RWPE1 (cell line): ENCODE measurements at regions not wholly inside any gene's neighbourhood (a gene's known extent, or its start where the extent isn't known, plus 50 kb on each side); places are given as distances from the start of the nearest gene placed in this dataset.

ENCODE experiments used
- CTCF ChIA-PET: fragments of 350-600 bp; sonication (Branson Sonifier 250); formaldehyde crosslinking; extraction: SDS; loops from one replicate; lab custom pipeline; 2021; lab: Yijun Ruan, JAX
- POLR2A ChIA-PET: fragments of 400-600 bp; formaldehyde crosslinking; extraction: SDS; loops from one replicate; lab custom pipeline; 2020; ENCODE audit warnings: antibody characterized with exemption; ENCODE audit not compliant: low non-redundant PET; lab: Yijun Ruan, JAX
- DNase-seq: peaks from one replicate; pipeline ENCODE4 v3.0.0; 2012; ENCODE audit warnings: low spot score
- H3K27ac ChIP-seq: fragments of 450-650 bp; 2 replicates; pipeline ENCODE4 v1.5.1; 2017
- CTCF ChIP-seq: fragments of 450-650 bp; conservative IDR thresholded peaks from 2 replicates; pipeline ENCODE4 v1.5.1; 2017; ENCODE audit warnings: low read depth, mild to moderate bottlenecking

GRCh38 chr2:106996171-106996769 lies 110.3 kb upstream of the ST6GAL2 start:
- ChIA-PET POLR2A (no interaction called here), CTCF (no interaction called here)
- no peak overlapping the region for H3K27ac ChIP-seq
- no peak for DNase-seq
- TF ChIP-seq CTCF: no peak

GRCh38 chr2:106997204-106997603 lies 111.2 kb upstream of the ST6GAL2 start:
- no peak overlapping the region for H3K27ac ChIP-seq
- no peak for TF ChIP-seq CTCF
- ChIA-PET POLR2A (no interaction called here), CTCF (no interaction called here)
- no peak for DNase-seq

DNA sequence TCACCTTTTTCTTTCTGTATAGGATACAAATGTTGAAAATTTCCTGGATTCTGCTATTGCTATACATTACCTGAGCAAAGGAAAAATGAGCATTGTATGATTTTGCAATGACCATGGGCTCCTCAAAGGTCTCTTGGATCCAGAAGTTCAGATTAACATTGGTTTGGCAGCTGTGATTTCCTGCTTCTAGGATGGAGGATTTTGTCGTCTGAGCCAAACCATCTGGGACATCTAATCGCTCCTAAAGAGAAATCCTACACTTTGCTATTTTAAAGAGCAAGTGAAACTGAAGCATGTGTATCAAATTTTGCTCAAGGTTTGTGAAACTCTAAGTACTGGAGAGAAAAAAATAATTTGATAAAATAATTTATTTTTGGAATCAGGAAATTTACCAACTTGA lies 115.1 kb upstream of the ST6GAL2 start:
- H3K27ac ChIP-seq: no peak overlapping the region
- POLR2A ChIA-PET: no interaction called here
- CTCF ChIA-PET: no interaction called here
- no peak for TF ChIP-seq CTCF
- no peak for DNase-seq

- ChIA-PET POLR2A (no interaction called here), CTCF (no interaction called here)
- no peak for DNase-seq
- no peak for TF ChIP-seq CTCF
- no peak overlapping the region for H3K27ac ChIP-seq
These were observed 115.6 kb upstream of the ST6GAL2 start for GRCh38 chr2:107001551-107001950.

DNA sequence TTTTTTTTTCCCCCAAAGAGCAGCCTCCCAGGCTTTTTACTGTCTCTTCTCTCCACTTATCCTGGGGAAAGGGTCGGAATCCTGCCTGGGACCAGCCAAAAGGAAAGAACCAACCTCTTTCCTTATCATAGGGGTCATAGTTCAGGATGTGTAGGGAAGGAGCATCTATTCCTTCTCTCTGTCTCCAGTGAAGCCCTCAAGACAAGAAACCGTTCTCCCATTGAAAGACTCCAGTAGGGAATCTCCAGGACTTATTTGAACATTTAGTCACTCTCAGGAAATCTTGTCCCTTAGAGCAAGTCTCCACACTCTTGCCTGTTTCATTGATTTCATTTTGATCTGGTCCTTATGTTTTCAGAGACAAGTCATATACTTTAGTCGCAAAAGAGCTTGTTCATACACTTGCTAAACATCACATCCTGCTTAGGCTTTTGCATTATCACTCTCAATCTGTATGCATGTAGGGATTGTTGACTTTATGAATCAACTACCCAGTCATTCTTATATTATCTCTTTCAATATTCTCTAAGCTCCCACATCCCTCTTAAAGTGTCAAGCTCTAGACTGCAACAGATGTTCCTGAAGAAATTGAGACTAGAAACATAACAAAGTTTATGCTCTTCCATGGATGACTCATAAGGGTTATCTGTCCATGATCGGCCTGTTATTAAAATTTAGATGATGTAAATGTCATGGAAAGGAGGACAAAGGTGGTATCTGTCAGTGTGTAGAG lies 116.2 kb upstream of the ST6GAL2 start:
- DNase-seq: no peak
- ChIA-PET CTCF (interaction anchor here (0.9 kb wide), 1 partner anchor 356 kb away, joined by 4 read pairs; no protein-coding TSS in a partner anchor), POLR2A (no interaction called here)
- TF ChIP-seq CTCF: no peak
- no peak overlapping the region for H3K27ac ChIP-seq

GRCh38 chr2:107002735-107003134 lies 116.8 kb upstream of the ST6GAL2 start:
- ChIA-PET POLR2A (no interaction called here), CTCF (interaction anchor here (0.9 kb wide), 1 partner anchor 356 kb away, joined by 4 read pairs; no protein-coding TSS in a partner anchor)
- DNase-seq: no peak
- no peak overlapping the region for H3K27ac ChIP-seq
- no peak for TF ChIP-seq CTCF
